ENCODE measurements at regions not wholly inside any gene's neighbourhood (a gene's known extent, or its start where the extent isn't known, plus 50 kb on each side); places are given as distances from the start of the nearest gene placed in this dataset.
"Not testable (repeated sequence)": the region's sequence is repeated elsewhere in the genome, so short reads cannot be mapped to it uniquely, and the experiment has no call there.

DNA sequence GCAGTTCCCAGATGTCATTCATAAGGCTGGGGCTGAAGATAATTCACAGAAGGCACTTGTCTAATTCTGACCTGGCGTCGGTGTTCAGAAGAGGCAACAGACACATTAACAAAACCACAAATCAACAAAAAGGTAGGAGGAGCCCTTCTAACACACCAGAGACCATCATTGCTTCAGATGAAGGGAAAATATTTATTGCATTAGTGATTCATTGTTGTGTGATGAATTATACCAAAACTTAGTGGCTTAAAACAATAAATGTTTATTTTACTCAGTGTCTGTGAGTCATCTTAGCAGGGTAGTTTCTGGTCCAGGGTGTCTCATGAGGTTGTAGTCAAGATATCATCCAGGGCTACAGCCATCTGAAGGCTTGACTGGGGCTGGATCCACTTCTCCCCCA, 91.3 kb upstream of the KIF2A start:
- Mint-ChIP-seq H3K4me3 (no peak overlapping the region), H3K27me3 (ENCODE audit: low read depth) (peaks cover 25% of the 10 kb centered on the region), H3K36me3 (ENCODE audit: low read depth) (no peaks in the 10 kb centered on the region), H3K9me3 (ENCODE audit: insufficient read depth) (no peaks in the 10 kb centered on the region), H3K27ac (no peak overlapping the region), H3K4me1 (ENCODE audit: low read depth) (no peaks in the 10 kb centered on the region)
- DNase-seq (no peak), ATAC-seq (no peak)
- POLR2A ChIA-PET, result no interaction called here
- CTCF ChIA-PET, result interaction anchor here (1.6 kb wide), 1 partner anchor 233 kb away, joined by 3 read pairs; no protein-coding TSS in a partner anchor

DNA sequence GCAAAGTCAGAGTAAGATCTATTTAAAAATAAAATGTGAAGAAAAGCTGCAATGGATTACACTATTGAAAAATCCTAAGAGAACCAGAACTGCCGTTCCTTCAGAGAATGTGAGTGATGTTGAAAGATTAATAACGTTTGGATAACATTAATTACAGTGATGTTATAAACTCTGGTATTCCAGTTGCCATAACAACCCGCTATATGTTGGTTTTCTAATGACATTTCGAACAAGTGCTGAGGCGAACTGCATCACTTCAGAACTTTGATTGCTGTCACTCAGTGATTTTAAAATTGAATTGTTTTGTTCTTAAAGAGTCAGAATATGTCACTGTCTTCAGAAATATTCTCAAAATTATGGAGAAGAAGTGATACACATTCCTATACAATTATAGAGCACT, 89.4 kb upstream of the KIF2A start:
- ATAC-seq; POLR2A ChIA-PET; H3K9me3 Mint-ChIP-seq (ENCODE audit: insufficient read depth); H3K36me3 Mint-ChIP-seq (ENCODE audit: low read depth); CTCF ChIA-PET; DNase-seq; H3K4me1 Mint-ChIP-seq (ENCODE audit: low read depth); H3K27ac Mint-ChIP-seq; H3K4me3 Mint-ChIP-seq: not testable (repeated sequence)
- peaks cover 27% of the 10 kb centered on the region for H3K27me3 Mint-ChIP-seq (ENCODE audit: low read depth)

DNA sequence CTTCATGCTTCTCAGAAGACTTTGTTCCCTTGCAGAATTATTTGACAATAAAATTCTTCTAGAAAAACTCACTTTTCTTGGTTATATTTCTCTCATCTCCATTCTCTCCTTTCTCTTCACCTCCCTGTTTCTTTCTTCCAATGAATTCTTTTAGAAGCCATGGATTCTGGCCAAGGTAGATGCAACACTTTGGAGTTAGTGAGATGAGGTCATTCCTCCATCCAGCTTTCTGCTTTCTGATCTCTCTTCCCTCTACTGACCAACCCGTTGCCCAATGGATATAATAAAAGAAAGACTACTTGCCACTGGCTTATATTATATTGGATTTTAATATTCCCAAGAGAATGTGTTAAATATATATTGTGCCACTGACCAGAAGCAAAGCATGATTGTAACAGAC, 88.9 kb upstream of the KIF2A start:
- H3K36me3 Mint-ChIP-seq (ENCODE audit: low read depth); POLR2A ChIA-PET; H3K4me3 Mint-ChIP-seq; CTCF ChIA-PET; DNase-seq; H3K27ac Mint-ChIP-seq; H3K9me3 Mint-ChIP-seq (ENCODE audit: insufficient read depth); ATAC-seq; H3K4me1 Mint-ChIP-seq (ENCODE audit: low read depth): not testable (repeated sequence)
- peaks cover 22% of the 10 kb centered on the region for H3K27me3 Mint-ChIP-seq (ENCODE audit: low read depth)

DNA sequence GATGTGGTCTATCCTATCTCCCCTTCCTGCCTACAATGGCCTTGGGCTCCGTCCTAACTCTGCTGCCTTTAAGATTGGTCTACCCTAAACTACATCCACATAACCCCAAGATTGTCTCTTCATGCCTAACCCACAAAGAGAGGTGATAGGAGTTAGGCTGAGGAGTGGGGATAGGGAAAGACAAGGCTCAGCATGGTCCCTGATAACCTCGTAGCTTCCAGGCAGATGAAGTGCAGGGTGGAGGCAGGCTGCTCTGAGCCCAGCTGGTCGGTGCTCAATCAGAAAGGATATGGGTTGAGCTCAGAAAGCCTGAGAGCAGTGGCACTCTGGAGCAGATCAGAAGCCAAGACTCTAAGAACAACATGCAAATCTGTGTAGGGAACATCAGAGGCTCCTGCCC, 87.1 kb upstream of the KIF2A start:
- CTCF ChIA-PET; H3K9me3 Mint-ChIP-seq (ENCODE audit: insufficient read depth); ATAC-seq; H3K27ac Mint-ChIP-seq; DNase-seq; H3K4me3 Mint-ChIP-seq; H3K36me3 Mint-ChIP-seq (ENCODE audit: low read depth); H3K4me1 Mint-ChIP-seq (ENCODE audit: low read depth); POLR2A ChIA-PET: not testable (repeated sequence)
- H3K27me3 Mint-ChIP-seq (ENCODE audit: low read depth), result peaks cover 21% of the 10 kb centered on the region

DNA sequence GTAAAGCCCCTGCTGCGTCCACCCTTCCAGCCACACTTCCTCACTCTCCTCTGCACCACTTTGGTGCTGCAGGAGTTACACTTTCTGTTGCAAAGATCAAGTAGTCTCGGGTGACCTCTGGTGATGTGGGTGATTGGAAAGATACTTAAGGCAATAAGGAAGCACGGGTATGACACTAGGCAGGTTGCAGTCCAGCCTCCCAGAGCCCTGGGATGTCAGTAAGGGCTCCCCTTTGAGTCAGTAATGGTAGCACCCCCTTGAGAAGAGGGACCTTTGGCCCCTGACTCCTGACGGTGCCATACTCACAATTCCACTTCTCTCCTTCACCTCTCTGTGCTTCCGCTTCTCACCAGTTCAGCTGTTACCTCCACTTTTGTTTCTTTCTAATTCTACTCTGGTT, 84.1 kb upstream of the KIF2A start:
- H3K4me3 Mint-ChIP-seq; H3K9me3 Mint-ChIP-seq (ENCODE audit: insufficient read depth); ATAC-seq; CTCF ChIA-PET; H3K27ac Mint-ChIP-seq; H3K27me3 Mint-ChIP-seq (ENCODE audit: low read depth); H3K36me3 Mint-ChIP-seq (ENCODE audit: low read depth); POLR2A ChIA-PET; DNase-seq: not testable (repeated sequence)
- H3K4me1 Mint-ChIP-seq (ENCODE audit: low read depth), result peaks cover 19% of the 10 kb centered on the region

DNA sequence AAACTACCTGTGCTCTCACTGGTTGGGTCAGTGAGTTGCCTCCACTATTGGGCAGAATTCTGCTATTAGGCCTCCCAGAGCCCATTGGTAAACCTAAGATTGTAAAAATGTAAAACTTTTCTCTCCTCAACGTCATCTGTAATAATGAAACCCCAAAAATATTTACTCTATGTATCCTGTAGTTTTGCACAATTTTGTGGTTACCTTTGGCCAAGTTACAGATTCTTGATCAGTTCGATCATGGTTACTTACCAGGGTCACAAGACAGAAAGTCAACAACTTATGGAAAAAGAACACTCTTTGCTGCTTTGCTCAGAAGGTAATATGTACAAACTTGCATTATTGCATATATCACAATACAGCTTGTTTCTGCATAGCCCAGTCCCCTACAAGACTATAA, 83.7 kb upstream of the KIF2A start:
- H3K27me3 Mint-ChIP-seq (ENCODE audit: low read depth); CTCF ChIA-PET; H3K9me3 Mint-ChIP-seq (ENCODE audit: insufficient read depth); POLR2A ChIA-PET; ATAC-seq; H3K4me3 Mint-ChIP-seq; H3K27ac Mint-ChIP-seq; DNase-seq; H3K36me3 Mint-ChIP-seq (ENCODE audit: low read depth): not testable (repeated sequence)
- peaks cover 19% of the 10 kb centered on the region for H3K4me1 Mint-ChIP-seq (ENCODE audit: low read depth)

DNA sequence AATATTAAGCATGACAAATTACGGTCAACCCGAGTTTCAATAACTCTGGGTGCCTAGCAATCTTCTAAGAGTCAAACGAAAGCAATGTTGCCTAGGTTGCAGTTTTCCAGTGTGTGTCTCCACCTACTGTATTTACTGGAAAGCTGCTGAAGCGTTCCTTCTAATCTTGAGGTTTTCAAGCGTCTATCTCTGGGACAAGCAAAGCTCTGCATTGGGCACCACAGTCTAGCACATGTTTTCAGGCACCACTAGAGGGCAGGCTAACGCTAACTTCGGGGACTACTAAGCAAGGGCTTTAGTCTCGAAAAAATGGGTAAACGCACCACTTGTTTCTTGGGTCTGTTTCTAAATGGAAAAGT, 82.7 kb upstream of the KIF2A start:
- H3K27me3 Mint-ChIP-seq (ENCODE audit: low read depth); H3K9me3 Mint-ChIP-seq (ENCODE audit: insufficient read depth); H3K36me3 Mint-ChIP-seq (ENCODE audit: low read depth): not testable (repeated sequence)
- peaks cover 19% of the 10 kb centered on the region for H3K4me1 Mint-ChIP-seq (ENCODE audit: low read depth)
- ChIA-PET CTCF (interaction anchor here (0.6 to 2.8 kb wide), 17 partner anchors 61 to 213 kb away, joined by 3 to 69 read pairs (median 13); partner anchors contain the start of genes DIMT1, IPO11 and KIF2A), POLR2A (interaction anchor here (1.0 to 1.9 kb wide), 3 partner anchors 82 to 181 kb away, joined by 8 to 11 read pairs (median 10); partner anchors contain the start of genes DIMT1 and KIF2A)
- peak overlapping the region; percentile 71 for H3K27ac Mint-ChIP-seq
- peak overlapping the region; percentile 64 for H3K4me3 Mint-ChIP-seq
- ATAC-seq (peak; percentile 95), DNase-seq (peak; percentile 88)

DNA sequence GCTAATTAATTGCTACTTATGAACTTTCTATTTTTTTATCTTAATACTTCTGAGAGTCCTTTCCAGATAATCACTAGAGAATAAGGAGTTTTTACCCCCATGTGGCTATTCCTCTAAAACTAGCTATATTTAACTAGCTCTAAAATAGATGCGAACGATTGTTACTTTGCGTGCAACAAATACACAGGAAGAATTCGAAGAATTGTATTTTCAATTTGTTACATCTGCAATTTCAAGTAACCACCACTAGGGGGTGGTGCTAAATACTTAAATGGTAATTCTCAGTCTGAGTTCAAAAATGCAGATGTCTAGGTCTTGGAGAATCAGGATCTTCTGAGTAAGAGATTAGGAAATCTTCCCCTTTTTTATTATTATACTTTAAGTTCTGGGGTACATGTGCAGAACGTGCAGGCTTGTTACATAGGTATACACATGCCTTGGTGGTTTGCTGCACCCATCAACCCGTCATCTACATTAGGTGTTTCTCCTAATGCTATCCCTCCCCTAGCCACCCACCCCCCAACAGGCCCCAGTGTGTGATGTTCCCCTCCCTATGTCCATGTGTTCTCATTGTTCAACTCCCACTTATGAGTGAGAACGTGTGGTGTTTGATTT, 80.9 kb upstream of the KIF2A start:
- Mint-ChIP-seq H3K4me1 (ENCODE audit: low read depth) (peaks cover 19% of the 10 kb centered on the region), H3K36me3 (ENCODE audit: low read depth) (peaks cover 18% of the 10 kb centered on the region), H3K27ac (peak overlapping the region; percentile 71), H3K4me3 (peak overlapping the region; percentile 64)
- not testable (repeated sequence) for ATAC-seq; DNase-seq; H3K27me3 Mint-ChIP-seq (ENCODE audit: low read depth); H3K9me3 Mint-ChIP-seq (ENCODE audit: insufficient read depth)
- POLR2A ChIA-PET, result interaction anchor here (0.8 to 1.9 kb wide), 3 partner anchors 60 to 83 kb away, joined by 4 to 11 read pairs (median 10); partner anchors contain the start of gene KIF2A
- CTCF ChIA-PET, result interaction anchor here (0.7 to 2.8 kb wide), 43 partner anchors 10 to 243 kb away, joined by 3 to 69 read pairs (median 5); partner anchors contain the start of genes DIMT1, IPO11 and KIF2A

DNA sequence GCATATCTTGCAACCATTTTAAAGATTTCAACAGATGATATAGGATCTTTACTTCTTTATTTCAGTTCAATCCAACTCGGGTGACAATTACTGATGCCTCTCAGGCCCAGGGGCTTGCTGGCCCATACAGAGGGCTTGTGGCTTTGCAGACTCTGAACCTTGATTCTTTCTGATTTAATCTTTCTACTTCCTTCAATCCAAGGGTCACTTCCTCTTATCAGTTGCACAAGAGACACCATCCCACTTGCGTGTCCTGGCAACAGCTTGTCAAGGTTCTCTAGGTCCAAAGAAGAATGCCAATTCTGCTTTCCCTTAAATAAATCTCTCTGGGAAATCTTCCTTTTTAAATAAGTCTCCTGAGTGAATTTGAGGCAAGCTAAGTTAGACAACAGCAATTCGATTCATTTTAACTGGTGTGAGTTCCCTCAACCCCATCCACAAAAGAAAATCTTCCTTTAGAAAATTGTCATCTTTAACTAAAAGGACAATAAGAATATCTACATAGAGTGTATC, 75.1 kb upstream of the KIF2A start:
- H3K9me3 Mint-ChIP-seq (ENCODE audit: insufficient read depth); POLR2A ChIA-PET; CTCF ChIA-PET; ATAC-seq; DNase-seq; H3K27ac Mint-ChIP-seq; H3K27me3 Mint-ChIP-seq (ENCODE audit: low read depth); H3K4me3 Mint-ChIP-seq: not testable (repeated sequence)
- peaks cover 32% of the 10 kb centered on the region for H3K4me1 Mint-ChIP-seq (ENCODE audit: low read depth)
- H3K36me3 Mint-ChIP-seq (ENCODE audit: low read depth), result peaks cover 17% of the 10 kb centered on the region

DNA sequence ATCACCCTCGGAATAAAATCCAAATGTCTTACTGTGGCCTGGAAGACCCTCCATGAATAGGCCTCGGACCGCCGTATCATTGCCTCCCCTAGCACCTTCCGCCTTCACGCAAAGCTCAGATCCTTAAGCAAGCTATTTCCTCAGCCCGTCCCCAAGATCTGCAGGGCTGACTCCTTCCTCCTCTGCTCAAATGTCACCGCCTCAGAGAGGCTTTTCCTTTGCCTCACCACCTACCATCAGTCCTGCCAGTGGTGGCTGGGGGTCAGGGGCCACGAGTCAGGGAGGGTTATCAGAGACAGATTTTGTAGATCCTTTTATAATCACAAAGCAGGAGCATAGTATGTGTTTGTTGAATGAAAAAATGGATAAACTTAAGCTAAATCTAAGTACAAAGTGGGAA, 74.4 kb upstream of the KIF2A start:
- ChIA-PET CTCF (no interaction called here), POLR2A (no interaction called here)
- ATAC-seq (no peak), DNase-seq (no peak)
- no peak overlapping the region for H3K27ac Mint-ChIP-seq
- peaks cover 16% of the 10 kb centered on the region for H3K36me3 Mint-ChIP-seq (ENCODE audit: low read depth)
- no peak overlapping the region for H3K4me3 Mint-ChIP-seq
- H3K4me1 Mint-ChIP-seq (ENCODE audit: low read depth), result peaks cover 35% of the 10 kb centered on the region
- H3K9me3 Mint-ChIP-seq (ENCODE audit: insufficient read depth), result no peaks in the 10 kb centered on the region
- no peaks in the 10 kb centered on the region for H3K27me3 Mint-ChIP-seq (ENCODE audit: low read depth)

DNA sequence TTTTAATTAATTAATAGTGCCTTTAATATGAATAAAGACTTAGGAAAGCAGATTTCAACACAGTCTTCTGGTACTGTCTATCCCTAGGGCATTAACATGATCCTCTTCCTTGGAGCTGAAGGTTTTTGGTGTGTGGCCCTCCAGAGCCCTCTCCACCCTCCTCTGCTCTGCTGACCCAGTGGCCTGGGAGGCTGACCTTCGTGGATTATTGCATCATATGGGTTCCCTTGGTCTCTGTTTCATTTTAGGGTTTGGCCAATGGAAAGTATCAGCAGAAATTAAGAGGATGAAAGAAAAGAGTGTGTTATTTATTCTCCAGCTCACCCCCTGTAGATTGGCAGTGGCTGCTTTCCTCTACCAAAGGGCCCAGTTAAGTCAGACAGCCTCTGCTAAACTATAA, 73.8 kb upstream of the KIF2A start:
- ATAC-seq; H3K27me3 Mint-ChIP-seq (ENCODE audit: low read depth); DNase-seq; POLR2A ChIA-PET; CTCF ChIA-PET; H3K27ac Mint-ChIP-seq; H3K9me3 Mint-ChIP-seq (ENCODE audit: insufficient read depth); H3K4me3 Mint-ChIP-seq: not testable (repeated sequence)
- Mint-ChIP-seq H3K4me1 (ENCODE audit: low read depth) (peaks cover 42% of the 10 kb centered on the region), H3K36me3 (ENCODE audit: low read depth) (peaks cover 15% of the 10 kb centered on the region)

DNA sequence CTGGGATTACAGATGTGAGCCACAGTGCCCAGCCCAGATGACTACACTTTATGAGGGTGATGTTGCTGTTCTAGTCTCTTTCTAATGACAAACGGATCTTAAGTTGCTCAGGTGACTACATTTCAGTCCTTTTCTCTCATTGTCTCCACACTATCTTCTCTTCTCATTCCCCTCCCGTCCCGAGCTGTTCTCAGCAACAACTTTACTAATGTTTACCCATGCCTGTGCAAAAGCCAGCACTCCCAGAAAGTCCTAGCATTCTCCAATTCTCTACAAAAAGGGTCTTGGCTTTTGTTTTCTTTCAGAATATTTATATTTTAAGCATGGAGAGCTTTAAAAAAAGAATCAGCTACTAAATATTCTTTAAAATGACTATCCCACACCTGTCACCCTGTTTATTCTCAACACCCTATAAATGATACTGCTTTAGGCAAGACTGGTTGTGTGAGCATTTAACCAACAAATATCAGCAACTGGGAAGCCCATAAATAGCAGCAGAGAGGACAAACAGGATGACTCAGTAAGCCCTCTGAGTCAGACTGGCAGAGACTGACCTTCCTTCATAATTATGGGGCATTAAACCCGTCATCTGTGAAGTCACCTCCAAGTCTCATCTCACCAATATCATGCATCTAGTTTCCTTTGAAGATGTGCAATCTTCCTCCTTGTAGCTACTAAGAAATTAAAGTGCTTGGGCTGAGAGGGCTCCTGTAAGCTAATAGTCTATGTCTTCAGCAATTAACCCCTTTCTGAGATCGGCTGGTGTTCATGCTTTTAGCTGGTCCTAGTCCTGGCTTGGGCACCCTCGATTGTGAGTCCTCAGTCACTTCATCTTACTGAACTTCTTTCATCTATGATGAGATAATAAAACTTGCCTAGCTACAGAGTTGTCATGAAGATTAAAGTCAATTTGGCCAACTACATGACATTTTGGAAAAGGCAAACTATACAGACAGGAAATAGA, 72.6 kb upstream of the KIF2A start:
- CTCF ChIA-PET; H3K36me3 Mint-ChIP-seq (ENCODE audit: low read depth); H3K9me3 Mint-ChIP-seq (ENCODE audit: insufficient read depth); H3K4me3 Mint-ChIP-seq; H3K27ac Mint-ChIP-seq; H3K27me3 Mint-ChIP-seq (ENCODE audit: low read depth); DNase-seq: not testable (repeated sequence)
- ATAC-seq, result peak; percentile 42
- peaks cover 47% of the 10 kb centered on the region for H3K4me1 Mint-ChIP-seq (ENCODE audit: low read depth)
- POLR2A ChIA-PET, result interaction anchor here (0.6 kb wide), 1 partner anchor 171 kb away, joined by 3 read pairs; the partner anchor contains the start of gene DIMT1

All from activated CD8-positive, alpha-beta T cell treated with anti-CD3 and anti-CD28 coated beads, Interleukin-2, amount 10 ng/mL, durations not matched to agents 7 days and 5 days (primary cell).